HepG2 (cell line): ENCODE measurements at regions not wholly inside any gene's neighbourhood (a gene's known extent, or its start where the extent isn't known, plus 50 kb on each side); places are given as distances from the start of the nearest gene placed in this dataset.

Experiments used
- ATAC-seq: fragments of 200-7000 bp; cut with Tn5 transposase; 3 replicates; pipeline ENCODE4 v1.9.1; 2020; ENCODE audit warnings: mild to moderate bottlenecking, moderate library complexity
- BruUV-seq: library from RNA; stranded (reverse); fragments of 400-500 nt; replicated peaks from 2 replicates; lab custom pipeline; 2021; lab: Mats Ljungman, UMichigan
- CTCF ChIA-PET: fragments of 300-600 bp; formaldehyde crosslinking; extraction: SDS; loops from one replicate; lab custom pipeline; 2021; ENCODE audit warnings: low total read pairs, inconsistent platforms, low intra/inter-chr PET ratio; lab: Yijun Ruan, JAX
- POLR2A ChIA-PET: fragments of 350-600 bp; sonication (Branson Sonifier 250); formaldehyde crosslinking; loops from one replicate; lab custom pipeline; 2020; ENCODE audit warnings: antibody characterized with exemption, inconsistent platforms; lab: Yijun Ruan, JAX
- DNase-seq: peaks from one replicate; pipeline ENCODE4 v3.0.0-alpha.2; 2015; ENCODE audit warnings: low spot score
- FAIRE-seq: peaks from 3 replicates; lab custom pipeline; 2011; peaks lifted over from hg19 to GRCh38; lab: Jason Lieb, UNC
- H2AFZ ChIP-seq: one replicate; pipeline ENCODE4 v1.6.1; 2011; ENCODE audit warnings: low read length, inconsistent platforms
- H3K27ac ChIP-seq: fragments of 300-600 bp; 3 replicates; pipeline ENCODE4 v1.8.0; 2011; ENCODE audit warnings: mixed run types, mild to moderate bottlenecking, mixed read lengths, low read length, inconsistent platforms; ENCODE audit not compliant: insufficient read depth; ENCODE audit errors: extremely low read length
- H3K27me3 ChIP-seq, 2 experiments: fragments of 200-600 bp in 1 of 2; 2 replicates in 1 of 2; 3 replicates in 1 of 2; pipeline versions ENCODE4 v1.6.0 to v1.8.0; 2011; ENCODE audit warnings: low read length in 2 of 2, mild to moderate bottlenecking in 2 of 2, moderate library complexity in 2 of 2, inconsistent platforms in 1 of 2; ENCODE audit not compliant: insufficient read depth in 2 of 2, control insufficient read depth in 1 of 2
- H3K36me3 ChIP-seq, 2 experiments: fragments of 200-600 bp in 1 of 2; replicated peaks in 1 of 2; 2 replicates in 1 of 2; 3 replicates in 1 of 2; pipeline versions ENCODE4 v1.5.1 to v1.8.0; 2011; ENCODE audit warnings: low read length in 2 of 2, inconsistent platforms in 1 of 2; ENCODE audit not compliant: insufficient read depth in 2 of 2, control insufficient read depth in 1 of 2
- H3K4me1 ChIP-seq: 2 replicates; pipeline ENCODE4 v1.5.1; 2012; ENCODE audit warnings: low read length, inconsistent platforms; ENCODE audit not compliant: insufficient read depth
- H3K4me2 ChIP-seq: 2 replicates; pipeline ENCODE4 v1.6.0; 2011; ENCODE audit warnings: low read depth, low read length, inconsistent platforms
- H3K4me3 ChIP-seq, 3 experiments: fragments of 200-600 bp in 1 of 3; sonication (generic), shearing (Covaris generic) in 1 of 3; replicated peaks in 1 of 3; 2 replicates each; pipeline ENCODE4 v1.5.1; 2011 to 2016; ENCODE audit warnings: low read length in 3 of 3, inconsistent platforms in 2 of 3, low read depth in 2 of 3, mild to moderate bottlenecking in 2 of 3, control low read depth in 1 of 3, mixed read lengths in 1 of 3; ENCODE audit not compliant: insufficient read depth in 1 of 3
- H3K79me2 ChIP-seq: one replicate; pipeline ENCODE4 v1.6.1; 2011; ENCODE audit warnings: low read length, inconsistent platforms; ENCODE audit not compliant: insufficient read depth
- H3K9ac ChIP-seq: 2 replicates; pipeline ENCODE4 v1.6.0; 2011; ENCODE audit warnings: mild to moderate bottlenecking, low read depth, low read length, inconsistent platforms; ENCODE audit not compliant: insufficient read depth
- H3K9me3 ChIP-seq: 2 replicates; pipeline ENCODE4 v1.5.1; 2012; ENCODE audit warnings: mild to moderate bottlenecking, low read length
- H4K20me1 ChIP-seq: 2 replicates; pipeline ENCODE4 v1.6.0; 2011; ENCODE audit warnings: inconsistent platforms, mild to moderate bottlenecking, low read length, moderate library complexity; ENCODE audit not compliant: insufficient read depth
- ATF7-NPFF ChIP-seq: sonication (generic); formaldehyde crosslinking; IDR thresholded peaks from 2 replicates; pipeline ENCODE4 v1.8.1; 2023; ENCODE audit warnings: mild to moderate bottlenecking, low read depth, missing genetic modification reagents, moderate library complexity
- CBX5 ChIP-seq: sonication (generic); formaldehyde crosslinking; IDR thresholded peaks from 2 replicates; pipeline ENCODE4 v1.4.0; 2020; ENCODE audit warnings: missing genetic modification reagents, borderline replicate concordance
- FIP1L1 ChIP-seq: fragments of 200-400 bp; formaldehyde crosslinking; IDR thresholded peaks from 2 replicates; pipeline ENCODE4 v1.6.1; 2018; ENCODE audit warnings: low read depth, mild to moderate bottlenecking, low read length, moderate library complexity, borderline replicate concordance; ENCODE audit not compliant: insufficient read depth
- FOXP1 ChIP-seq, 2 experiments: fragments of 450-650 bp in 1 of 2; IDR thresholded peaks; 2 replicates each; pipeline ENCODE4 v1.6.1; 2017 to 2018; ENCODE audit warnings: antibody characterized with exemption in 1 of 2
- HDAC1 ChIP-seq: sonication (generic); formaldehyde crosslinking; IDR thresholded peaks from 2 replicates; pipeline ENCODE4 v1.5.1; 2020; ENCODE audit warnings: mild to moderate bottlenecking, missing genetic modification reagents
- MED13 ChIP-seq: sonication (generic); formaldehyde crosslinking; IDR thresholded peaks from 2 replicates; pipeline ENCODE4 v1.5.0; 2020; ENCODE audit warnings: missing genetic modification reagents
- NR2C2 ChIP-seq: sonication (generic); formaldehyde crosslinking; IDR thresholded peaks from 2 replicates; pipeline ENCODE4 v1.4.0; 2020; ENCODE audit warnings: missing genetic modification reagents, mild to moderate bottlenecking, moderate library complexity, borderline replicate concordance
- ZNF44 ChIP-seq: sonication (generic); formaldehyde crosslinking; IDR thresholded peaks from 2 replicates; pipeline ENCODE4 v1.5.1; 2020; ENCODE audit warnings: mild to moderate bottlenecking, missing genetic modification reagents
- ZNF563 ChIP-seq: sonication (generic); formaldehyde crosslinking; IDR thresholded peaks from 2 replicates; pipeline ENCODE4 v1.8.0; 2022; ENCODE audit warnings: mild to moderate bottlenecking, moderate library complexity, missing genetic modification reagents
- ZSCAN20 ChIP-seq: sonication (generic); formaldehyde crosslinking; IDR thresholded peaks from 2 replicates; pipeline ENCODE4 v1.4.0; 2020; ENCODE audit warnings: missing genetic modification reagents, mild to moderate bottlenecking, borderline replicate concordance
- WGBS: methylation state at CpG from one replicate; pipeline ENCODE4 v1.1.6; 2017; ENCODE audit warnings: low lambda C conversion rate; 5-methylcytosine and 5-hydroxymethylcytosine counted together
- in situ Hi-C: cut with HindIII; loops from 2 replicates; pipeline ENCODE4 v1.10.0; 2017; ENCODE audit warnings: low pct_unique_long_range_greater_than_20kb; ENCODE audit not compliant: extremely low pct_ligation_motif_present
- intact Hi-C: fragments of 100-400 bp; cut with micrococcal nuclease; formaldehyde crosslinking; loops from one replicate; pipeline ENCODE4 v1.10.0; 2022; ENCODE audit not compliant: unreplicated experiment
- TF ChIP-seq, protein P1 (sequence below): IDR thresholded peaks from 2 replicates; pipeline ENCODE4 v1.6.1; 2016

DNA sequence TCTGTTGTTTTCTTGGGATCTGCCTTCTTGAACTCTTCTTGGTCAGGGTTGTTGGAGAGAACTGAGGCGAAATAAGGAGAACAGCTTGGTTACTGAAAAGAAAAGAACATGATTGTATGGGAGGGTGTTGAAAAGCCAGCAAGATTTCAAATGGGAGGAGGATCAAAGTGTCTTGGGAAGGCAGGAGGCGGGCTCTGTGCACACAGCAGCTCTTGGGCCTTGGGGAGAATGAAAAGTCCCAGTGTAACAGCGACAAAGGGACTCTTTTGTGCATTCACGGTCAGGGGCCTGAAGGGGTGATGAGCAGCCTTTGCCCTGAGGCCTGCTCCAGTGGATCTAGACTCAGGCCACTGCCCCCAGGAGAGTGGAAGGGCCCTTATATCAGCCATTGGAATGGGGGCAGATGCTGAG is 135.4 kb downstream of the ADAMTS15 start:
- DNase-seq, result no peak
- Histone ChIP-seq H3K9me3 (no peaks in the 10 kb centered on the region), H3K4me3 (no peak overlapping the region), H3K27ac (no peak overlapping the region), H3K9ac (no peak overlapping the region), H2AFZ (no peak overlapping the region), H3K4me2 (no peak overlapping the region), H3K4me1 (no peaks in the 10 kb centered on the region), H3K36me3 (no peaks in the 10 kb centered on the region), H3K27me3 (peaks cover 0 to 1% of the 10 kb centered on the region in 2 experiments; a peak in 2 of 5 replicates), H4K20me1 (no peaks in the 10 kb centered on the region), H3K79me2 (no peaks in the 10 kb centered on the region)
- ChIA-PET POLR2A (no interaction called here), CTCF (no interaction called here)
- in situ Hi-C loops, result no loop called here
- BruUV-seq, result no TSS peak
- TF ChIP-seq FOXP1 (IDR thresholded peaks at IDR 0.05), result no peak
- no peak for TF ChIP-seq FOXP1 (CRISPR knock-in tag; IDR thresholded peaks at IDR 0.05)
- TF ChIP-seq, protein P1, sequence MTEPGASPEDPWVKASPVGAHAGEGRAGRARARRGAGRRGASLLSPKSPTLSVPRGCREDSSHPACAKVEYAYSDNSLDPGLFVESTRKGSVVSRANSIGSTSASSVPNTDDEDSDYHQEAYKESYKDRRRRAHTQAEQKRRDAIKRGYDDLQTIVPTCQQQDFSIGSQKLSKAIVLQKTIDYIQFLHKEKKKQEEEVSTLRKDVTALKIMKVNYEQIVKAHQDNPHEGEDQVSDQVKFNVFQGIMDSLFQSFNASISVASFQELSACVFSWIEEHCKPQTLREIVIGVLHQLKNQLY (CRISPR knock-in tag), result no peak
- no peak for TF ChIP-seq FIP1L1
- no peak for TF ChIP-seq MED13
- TF ChIP-seq NR2C2 (CRISPR knock-in tag), result no peak
- no peak for TF ChIP-seq ZSCAN20 (CRISPR knock-in tag)
- no peak for TF ChIP-seq HDAC1 (CRISPR knock-in tag)
- TF ChIP-seq CBX5 (CRISPR knock-in tag), result no peak
- TF ChIP-seq ZNF44 (CRISPR knock-in tag), result no peak
- TF ChIP-seq ATF7-NPFF (CRISPR knock-in tag), result no peak
- no peak for TF ChIP-seq ZNF563 (CRISPR knock-in tag)
- 2% methylated on average over 4 of the region's 4 CpGs for WGBS
- no peak for ATAC-seq
- no peak for FAIRE-seq
- intact Hi-C loops, result no loop called here
